HEK293 (cell line): ENCODE measurements at regions not wholly inside any gene's neighbourhood (a gene's known extent, or its start where the extent isn't known, plus 50 kb on each side); places are given as distances from the start of the nearest gene placed in this dataset.

Source experiments
- CTCF ChIA-PET: fragments of 350-600 bp; formaldehyde crosslinking; extraction: SDS; loops from one replicate; lab custom pipeline; 2021; ENCODE audit warnings: antibody characterized with exemption; lab: Yijun Ruan, JAX
- POLR2A ChIA-PET: fragments of 300-600 bp; formaldehyde crosslinking; extraction: SDS; loops from one replicate; lab custom pipeline; 2020; ENCODE audit warnings: antibody characterized with exemption, inconsistent platforms; lab: Yijun Ruan, JAX
- H3K27ac ChIP-seq: fragments of 200-500 bp; sonication (Bioruptor generic); 2 replicates; pipeline ENCODE4 v1.5.1; 2014; ENCODE audit warnings: low read depth, low read length, control low read depth, inconsistent platforms; ENCODE audit errors: extremely low read depth
- H3K36me3 ChIP-seq, 2 experiments: fragments of 200-500 bp in 1 of 2; sonication (Bioruptor generic) in 1 of 2; 1 replicate in 1 of 2; 2 replicates in 1 of 2; pipeline ENCODE4 v1.5.1; 2014 to 2017; ENCODE audit warnings: inconsistent platforms in 2 of 2, low read length in 2 of 2; ENCODE audit not compliant: control insufficient read depth in 2 of 2, insufficient read depth in 1 of 2
- H3K4me1 ChIP-seq: fragments of 200-500 bp; sonication (Bioruptor generic); 2 replicates; pipeline ENCODE4 v1.5.1; 2014; ENCODE audit warnings: mild to moderate bottlenecking, low read length, inconsistent platforms; ENCODE audit not compliant: control insufficient read depth, insufficient read depth
- H3K4me3 ChIP-seq: 2 replicates; pipeline ENCODE4 v1.5.1; 2011; ENCODE audit warnings: low read depth, mild to moderate bottlenecking, control low read depth, low read length, moderate library complexity
- H3K9me3 ChIP-seq: fragments of 200-500 bp; sonication (Bioruptor generic); 2 replicates; pipeline ENCODE4 v1.5.1; 2014; ENCODE audit warnings: low read depth, low read length, inconsistent platforms; ENCODE audit not compliant: control insufficient read depth, insufficient read depth
- IKZF3 ChIP-seq: fragments of 450-650 bp; IDR thresholded peaks from 2 replicates; pipeline ENCODE4 v1.5.0; 2018; ENCODE audit warnings: missing biosample characterization, mild to moderate bottlenecking, missing genetic modification characterization, moderate library complexity
- KLF16 ChIP-seq: fragments of 450-650 bp; formaldehyde crosslinking; IDR thresholded peaks from 2 replicates; pipeline ENCODE4 v1.5.1; 2017; ENCODE audit warnings: missing biosample characterization, missing genetic modification characterization
- PBX3 ChIP-seq: sonication (generic); formaldehyde crosslinking; IDR thresholded peaks from 2 replicates; pipeline ENCODE4 v1.8.1; 2022; ENCODE audit warnings: mild to moderate bottlenecking, moderate library complexity, missing genetic modification reagents
- ZBTB21 ChIP-seq: fragments of 450-650 bp; formaldehyde crosslinking; IDR thresholded peaks from 2 replicates; pipeline ENCODE4 v1.5.1; 2017; ENCODE audit warnings: missing biosample characterization, missing genetic modification characterization
- ZNF146 ChIP-seq: fragments of 450-650 bp; formaldehyde crosslinking; IDR thresholded peaks from 2 replicates; pipeline ENCODE4 v1.5.1; 2016; ENCODE audit warnings: missing biosample characterization, missing genetic modification characterization
- ZNF223 ChIP-seq: fragments of 450-650 bp; formaldehyde crosslinking; IDR thresholded peaks from 2 replicates; pipeline ENCODE4 v1.5.1; 2016; ENCODE audit warnings: missing biosample characterization, missing genetic modification characterization
- ZNF473 ChIP-seq: fragments of 450-650 bp; formaldehyde crosslinking; IDR thresholded peaks from 2 replicates; pipeline ENCODE4 v1.5.1; 2017; ENCODE audit warnings: missing biosample characterization, missing genetic modification characterization
- ZNF488 ChIP-seq: fragments of 450-650 bp; formaldehyde crosslinking; IDR thresholded peaks from 2 replicates; pipeline ENCODE4 v1.5.1; 2016; ENCODE audit warnings: missing biosample characterization, missing genetic modification characterization
- ZNF510 ChIP-seq: fragments of 450-650 bp; formaldehyde crosslinking; IDR thresholded peaks from 2 replicates; pipeline ENCODE4 v1.5.1; 2018; ENCODE audit warnings: mild to moderate bottlenecking, missing genetic modification characterization, missing biosample characterization; ENCODE audit not compliant: insufficient replicate concordance

DNA sequence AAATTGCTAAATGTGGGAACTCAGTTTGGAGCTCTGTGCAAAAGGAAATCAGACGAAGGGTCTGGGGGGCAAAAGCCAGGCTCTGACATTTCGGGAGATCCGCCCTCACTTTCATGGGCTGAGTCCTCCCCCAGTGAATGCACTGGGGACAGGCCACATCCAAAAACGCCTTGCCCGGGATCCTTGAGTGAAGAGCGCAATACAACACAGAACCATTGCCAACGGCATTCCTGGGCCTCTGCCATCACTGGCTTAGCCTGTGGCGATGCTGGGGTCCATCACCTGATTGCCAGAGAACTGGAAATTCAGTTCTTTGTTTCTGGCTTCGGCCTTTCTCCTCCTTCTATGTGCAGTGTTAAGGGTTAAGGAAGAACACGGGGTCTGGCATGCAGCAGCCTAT lies 297.9 kb downstream of the SHANK2 start:
- H3K27ac ChIP-seq: no peak overlapping the region
- H3K9me3 ChIP-seq: no peaks in the 10 kb centered on the region
- ChIA-PET CTCF (no interaction called here), POLR2A (no interaction called here)
- no peak overlapping the region for H3K4me3 ChIP-seq
- no peaks in the 10 kb centered on the region for H3K4me1 ChIP-seq
- no peaks in the 10 kb centered on the region for H3K36me3 ChIP-seq
- TF ChIP-seq ZNF146 (tag by site-specific recombination) (no peak), ZNF510 (no peak), KLF16 (no peak), ZNF488 (tag by site-specific recombination) (no peak), ZNF473 (tag by site-specific recombination) (no peak), ZNF223 (tag by site-specific recombination) (no peak), ZBTB21 (tag by site-specific recombination) (no peak), PBX3 (CRISPR knock-in tag) (no peak), IKZF3 (no peak)
